ENCODE measurements at regions not wholly inside any gene's neighbourhood (a gene's known extent, or its start where the extent isn't known, plus 50 kb on each side); places are given as distances from the start of the nearest gene placed in this dataset.
"Not testable (repeated sequence)": the region's sequence is repeated elsewhere in the genome, so short reads cannot be mapped to it uniquely, and the experiment has no call there.

- DNase-seq: no peak
Measured at GRCh38 chr5:142402752-142403318, 78.0 kb upstream of the SPRY4 start.

- no peak for DNase-seq
Measured at GRCh38 chr5:142400415-142400814, 75.6 kb upstream of the SPRY4 start.

GRCh38 chr5:142399891-142400290 is 75.1 kb upstream of the SPRY4 start:
- DNase-seq: no peak

GRCh38 chr5:142398730-142399055 is 73.9 kb upstream of the SPRY4 start:
- no peak for DNase-seq

GRCh38 chr5:142398011-142398729 is 73.3 kb upstream of the SPRY4 start:
- not testable (repeated sequence) for DNase-seq

- no peak for DNase-seq
Measured at GRCh38 chr5:142397178-142397577, 72.4 kb upstream of the SPRY4 start.

GRCh38 chr5:142396436-142397038 is 71.7 kb upstream of the SPRY4 start:
- DNase-seq: no peak

GRCh38 chr5:142395334-142395733 is 70.5 kb upstream of the SPRY4 start:
- no peak for DNase-seq

- no peak for DNase-seq
Measured at GRCh38 chr5:142391058-142391845, 66.4 kb upstream of the SPRY4 start.

GRCh38 chr5:142390334-142390733 is 65.5 kb upstream of the SPRY4 start:
- DNase-seq: no peak

GRCh38 chr5:142388696-142389095 is 63.9 kb upstream of the SPRY4 start:
- DNase-seq: no peak

GRCh38 chr5:142387024-142387682 is 62.3 kb upstream of the SPRY4 start:
- no peak for DNase-seq

- no peak for DNase-seq
Measured at GRCh38 chr5:142386137-142387023, 61.6 kb upstream of the SPRY4 start.

- DNase-seq: no peak
Measured at GRCh38 chr5:142385194-142385593, 60.4 kb upstream of the SPRY4 start.

GRCh38 chr5:142384014-142384413 is 59.2 kb upstream of the SPRY4 start:
- DNase-seq: no peak

GRCh38 chr5:142382186-142382585 is 57.4 kb upstream of the SPRY4 start:
- DNase-seq: no peak

- no peak for DNase-seq
Measured at GRCh38 chr5:142378737-142379634, 54.2 kb upstream of the SPRY4 start.

GRCh38 chr5:142375944-142376411 is 51.2 kb upstream of the SPRY4 start:
- DNase-seq: no peak
